Embryonic facial prominence (tissue), 1 donor: ENCODE measurements at regions not wholly inside any gene's neighbourhood (a gene's known extent, or its start where the extent isn't known, plus 50 kb on each side); places are given as distances from the start of the nearest gene placed in this dataset.
"Not testable (repeated sequence)": the region's sequence is repeated elsewhere in the genome, so short reads cannot be mapped to it uniquely, and the experiment has no call there.

Experiments used
- DNase-seq: peaks from one replicate; pipeline ENCODE4 v3.0.0-alpha.2; 2016; ENCODE audit errors: extremely low spot score

DNA sequence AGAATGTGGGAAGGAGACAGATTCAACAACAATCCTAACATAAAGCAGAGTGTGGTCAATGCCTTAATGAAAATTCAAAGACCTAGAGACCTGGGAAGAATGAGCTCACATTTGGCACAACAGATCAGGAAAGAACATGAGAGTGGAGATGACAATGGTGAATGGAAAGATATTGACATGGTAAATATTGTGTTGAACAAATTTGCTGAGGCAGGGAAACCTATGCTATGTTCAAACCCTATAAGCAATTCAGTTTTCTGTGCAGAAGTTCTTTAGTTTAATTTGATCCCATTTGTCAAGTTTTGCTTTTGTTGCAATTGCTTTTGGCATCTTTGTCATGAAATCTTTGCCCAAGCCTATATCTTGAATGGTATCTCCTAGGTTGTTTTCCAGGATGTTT, 199.4 kb upstream of the LRRTM4 start:
- no peak for DNase-seq

DNA sequence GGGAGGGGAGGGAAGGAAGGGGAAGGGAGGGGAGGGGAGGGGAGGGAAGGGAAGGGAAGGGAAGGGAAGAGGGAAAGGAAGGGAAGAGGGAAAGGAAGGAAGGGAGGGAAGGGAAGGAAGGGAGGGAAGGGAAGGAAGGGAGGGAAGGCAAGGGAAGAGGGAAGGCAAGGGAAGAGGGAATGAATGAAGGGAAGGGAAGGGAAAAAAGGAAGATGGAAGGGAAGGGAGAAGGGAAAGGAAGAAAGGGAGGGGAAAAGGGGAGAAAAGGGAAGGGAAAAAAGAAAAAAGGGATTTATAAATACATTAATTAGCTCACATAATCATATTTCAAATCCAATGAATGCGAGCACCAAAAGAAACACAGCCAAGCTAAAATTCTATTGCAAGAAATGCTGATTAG, 202.9 kb upstream of the LRRTM4 start:
- DNase-seq: no peak

DNA sequence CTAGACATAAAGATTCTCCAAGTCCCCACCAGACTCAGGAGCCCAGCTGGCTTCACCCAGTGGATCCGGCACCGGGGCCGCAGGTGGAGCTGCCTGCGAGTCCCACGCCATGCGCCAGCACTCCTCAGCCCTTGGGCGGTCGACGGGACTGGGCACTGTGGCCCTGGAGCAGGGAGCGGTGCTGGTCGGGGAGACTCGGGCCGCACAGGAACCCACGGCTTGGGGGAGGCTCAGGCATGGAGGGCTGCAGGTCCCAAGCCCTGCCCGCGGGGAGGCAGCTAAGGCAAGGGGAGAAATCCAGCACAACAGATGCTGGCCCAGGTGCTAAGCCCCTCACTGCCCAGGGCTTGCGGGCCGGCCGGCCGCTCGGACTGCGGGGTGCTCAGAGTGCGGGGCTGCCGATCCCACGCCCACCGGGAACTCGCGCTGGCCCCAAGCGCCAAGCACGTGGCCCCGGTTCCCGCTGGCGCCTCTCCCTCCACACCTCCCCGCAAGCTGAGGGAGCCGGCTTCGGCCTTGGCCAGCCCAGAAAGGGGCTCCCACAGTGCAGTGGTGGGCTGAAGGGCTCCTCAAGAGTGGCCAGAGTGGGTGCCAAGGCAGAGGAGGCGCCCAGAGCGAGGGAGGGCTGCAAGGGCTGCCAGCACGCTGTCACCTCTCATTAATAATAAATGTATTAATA, 212.6 kb upstream of the LRRTM4 start:
- not testable (repeated sequence) for DNase-seq

DNA sequence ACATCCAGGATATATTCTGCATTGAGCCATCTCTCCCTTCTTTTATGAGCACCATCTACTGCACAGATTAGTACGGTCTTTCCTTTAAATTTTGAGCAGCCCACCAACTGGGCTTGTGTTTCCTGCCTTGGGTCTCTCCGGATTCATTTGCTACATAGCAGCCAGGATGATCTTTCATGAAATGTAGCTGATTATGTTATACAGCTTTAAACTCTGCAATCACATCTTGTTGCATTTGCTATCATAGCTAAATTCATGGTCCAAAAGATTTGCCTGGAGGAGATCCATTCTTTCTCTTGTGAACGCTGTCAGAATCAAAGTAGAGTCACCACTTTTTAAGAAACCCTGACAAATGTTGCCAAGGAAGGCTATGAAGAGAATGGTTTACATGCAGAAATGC, 215.1 kb upstream of the LRRTM4 start:
- no peak for DNase-seq

DNA sequence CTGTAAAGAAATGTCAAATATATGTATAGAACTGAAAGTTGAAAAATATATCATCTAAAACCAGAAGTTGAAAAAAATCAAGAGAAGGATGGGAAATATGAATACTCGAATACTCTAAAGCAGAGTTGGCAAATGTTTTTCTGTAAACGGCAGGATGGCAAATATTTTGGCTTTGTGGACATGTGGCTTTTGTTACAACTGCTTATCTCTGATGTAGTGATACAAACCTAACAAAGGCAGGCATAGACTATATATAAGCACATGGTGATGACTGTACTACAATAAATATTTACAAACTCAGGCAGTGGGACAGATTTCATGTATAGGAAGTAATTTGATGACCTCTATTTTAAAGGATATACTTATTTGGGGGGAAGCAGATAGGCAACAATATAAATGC, 224.6 kb upstream of the LRRTM4 start:
- DNase-seq: no peak

DNA sequence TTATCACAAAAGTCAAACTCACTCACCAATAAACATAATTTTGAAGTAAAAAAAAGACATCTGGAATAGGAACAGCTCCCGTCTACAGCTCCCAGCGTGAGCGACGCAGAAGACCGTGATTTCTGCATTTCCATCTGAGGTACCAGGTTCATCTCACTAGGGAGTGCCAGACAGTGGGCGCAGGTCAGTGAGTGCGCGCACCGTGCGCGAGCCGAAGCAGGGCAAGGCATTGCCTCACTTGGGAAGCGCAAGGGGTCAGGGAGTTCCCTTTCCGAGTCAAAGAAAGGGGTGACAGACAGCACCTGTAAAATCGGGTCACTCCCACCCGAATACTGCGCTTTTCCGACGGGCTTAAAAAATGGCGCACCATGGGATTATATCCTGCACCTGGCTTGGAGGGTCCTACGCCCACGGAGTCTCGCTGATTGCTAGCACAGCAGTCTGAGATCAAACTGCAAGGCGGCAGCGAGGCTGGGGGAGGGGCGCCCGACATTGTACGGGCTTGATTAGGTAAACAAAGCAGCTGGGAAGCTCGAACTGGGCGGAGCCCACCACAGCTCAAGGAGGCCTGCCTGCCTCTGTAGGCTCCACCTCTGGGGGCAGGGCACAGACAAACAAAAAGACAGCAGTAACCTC, 231.7 kb upstream of the LRRTM4 start:
- not testable (repeated sequence) for DNase-seq

DNA sequence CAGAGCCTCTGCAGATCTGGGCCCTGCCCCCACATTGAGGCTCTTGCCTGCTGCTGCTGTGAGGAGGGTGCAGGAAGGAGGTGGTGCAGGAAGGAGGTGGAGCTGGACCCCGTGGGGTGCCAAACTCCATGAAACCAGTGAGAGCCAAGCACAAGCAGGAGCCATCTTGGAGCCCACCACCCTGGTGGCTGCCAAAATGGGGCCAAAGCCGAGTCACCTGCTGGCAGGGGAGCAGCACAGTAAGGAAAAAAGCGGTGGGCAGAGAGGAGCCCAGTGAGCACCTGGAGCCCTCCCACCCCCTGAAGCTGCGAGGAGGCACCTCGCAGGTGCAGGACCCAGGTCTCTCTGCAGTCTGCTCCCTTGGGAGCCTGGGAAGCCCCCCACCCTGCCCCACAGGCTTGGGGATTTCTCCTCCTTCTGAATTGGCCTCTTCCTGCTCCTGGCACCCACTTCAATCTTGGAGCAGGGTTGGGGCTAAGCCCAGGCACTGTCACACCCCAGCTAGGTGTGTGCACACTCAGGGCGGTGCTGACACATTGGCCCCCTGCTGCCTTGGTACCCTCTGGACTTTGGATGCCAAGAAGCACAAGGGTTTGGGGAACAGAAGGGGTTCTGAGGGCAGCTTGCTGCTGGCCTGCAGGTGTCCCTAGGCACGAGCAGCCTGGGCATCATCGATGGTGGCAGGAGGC, 245.4 kb upstream of the LRRTM4 start:
- DNase-seq: no peak

DNA sequence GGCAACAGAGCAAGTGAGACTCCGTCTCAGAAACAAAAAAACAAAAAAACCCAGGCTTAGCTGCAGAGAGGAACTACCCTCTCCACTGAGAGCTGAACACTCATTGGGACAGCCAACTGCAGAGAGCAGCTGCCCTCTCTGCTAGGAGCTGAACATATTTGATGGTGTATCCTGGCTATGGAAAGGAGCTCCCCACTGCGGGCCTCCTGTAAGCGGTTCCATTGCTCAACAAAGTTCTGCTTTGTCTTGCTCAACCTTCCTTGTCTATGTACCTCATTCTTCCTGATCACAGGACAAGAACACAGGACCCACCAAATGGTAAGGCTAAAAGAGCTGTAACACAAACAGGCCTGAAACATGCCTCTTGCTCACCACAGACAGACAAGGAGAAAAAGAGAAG, 246.3 kb upstream of the LRRTM4 start:
- DNase-seq: no peak

DNA sequence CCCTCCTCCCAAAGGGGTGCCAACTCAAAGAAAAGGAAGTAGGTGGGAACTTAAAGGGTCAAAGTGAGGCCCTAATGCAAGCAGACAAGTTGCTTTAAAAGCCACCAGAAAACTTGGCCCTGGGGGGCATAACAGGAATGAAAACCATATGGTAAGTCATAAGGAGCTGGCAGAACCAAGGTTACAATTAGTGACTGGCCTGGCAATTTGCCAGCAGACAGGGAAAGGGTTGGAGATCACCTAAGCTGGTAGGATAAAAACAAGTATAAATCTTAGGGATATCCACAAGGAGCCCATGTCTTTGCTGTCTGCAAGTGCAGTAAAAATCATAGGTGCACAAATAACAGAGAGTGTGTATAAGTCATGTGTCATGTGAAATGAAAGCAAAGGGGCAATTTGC, 256.7 kb upstream of the LRRTM4 start:
- DNase-seq: no peak

DNA sequence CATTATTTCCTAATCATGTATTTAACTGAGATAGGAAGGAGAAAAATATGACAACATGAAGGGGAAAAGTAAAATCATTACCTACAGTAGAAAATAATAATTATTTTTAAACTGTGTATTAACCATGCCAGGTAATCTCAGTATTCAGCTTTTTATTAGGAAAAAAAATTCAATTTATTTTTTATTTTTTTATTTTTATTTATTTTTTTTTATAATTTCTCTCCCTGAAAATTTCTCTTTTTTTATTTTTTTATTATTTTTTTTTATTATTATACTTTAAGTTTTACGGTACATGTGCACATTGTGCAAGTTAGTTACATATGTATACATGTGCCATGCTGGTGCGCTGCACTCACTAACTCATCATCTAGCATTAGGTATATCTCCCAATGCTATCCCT, 271.3 kb upstream of the LRRTM4 start:
- DNase-seq: not testable (repeated sequence)

DNA sequence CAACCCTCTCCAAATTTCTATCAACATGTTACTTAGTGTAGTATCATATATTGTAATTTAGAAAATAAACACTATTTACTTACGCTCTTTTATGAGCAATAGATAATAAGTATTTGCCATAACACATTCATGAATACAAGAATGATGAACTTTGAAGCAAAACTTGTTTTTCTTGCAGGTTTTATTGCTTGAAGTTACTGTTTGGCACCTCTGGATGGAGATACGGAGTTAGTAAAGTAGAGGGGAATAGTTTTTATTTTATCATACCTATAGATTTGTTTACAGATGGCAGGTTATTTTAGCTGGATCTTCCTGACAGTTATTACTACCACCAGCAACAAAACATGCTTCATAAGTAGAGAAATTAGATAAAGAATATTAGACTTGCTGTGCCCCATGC, 274.2 kb upstream of the LRRTM4 start:
- DNase-seq: no peak

DNA sequence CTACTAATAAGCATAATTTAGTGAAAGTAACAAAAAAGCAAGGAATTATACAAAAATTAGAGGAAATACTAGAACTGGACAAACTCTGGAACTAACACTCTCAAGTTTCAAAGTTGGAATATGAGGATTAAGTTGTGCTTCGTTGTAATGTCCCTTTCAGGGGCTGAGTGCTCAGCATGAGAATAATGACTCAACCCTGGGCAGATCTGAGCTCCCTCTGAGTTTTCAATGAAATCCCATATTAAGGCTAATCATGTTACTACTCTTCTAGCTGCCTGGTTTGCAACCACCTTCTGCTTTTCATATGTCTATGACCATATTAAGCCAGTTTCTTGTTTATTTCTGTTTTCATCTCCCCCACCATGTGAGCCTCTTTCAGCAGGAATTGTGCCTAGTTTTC, 274.9 kb upstream of the LRRTM4 start:
- DNase-seq: no peak

DNA sequence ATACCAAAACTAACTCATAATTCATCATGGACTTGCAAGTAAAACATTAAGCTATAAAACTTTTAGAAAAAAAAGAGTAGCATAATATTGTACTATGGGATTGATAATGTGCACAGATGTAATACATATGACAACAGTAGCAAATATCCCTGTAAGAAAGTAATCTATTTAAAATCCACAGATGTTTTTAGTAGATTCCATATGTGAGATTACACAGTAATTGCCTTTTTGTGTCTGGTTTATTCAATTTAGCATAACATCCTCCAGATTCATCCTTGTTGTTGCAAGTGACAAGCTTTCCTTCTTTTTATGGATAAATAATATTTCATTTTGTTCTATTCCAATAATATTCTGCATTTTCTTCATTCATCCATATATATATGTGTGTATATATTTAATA, 278.2 kb upstream of the LRRTM4 start:
- DNase-seq: no peak

DNA sequence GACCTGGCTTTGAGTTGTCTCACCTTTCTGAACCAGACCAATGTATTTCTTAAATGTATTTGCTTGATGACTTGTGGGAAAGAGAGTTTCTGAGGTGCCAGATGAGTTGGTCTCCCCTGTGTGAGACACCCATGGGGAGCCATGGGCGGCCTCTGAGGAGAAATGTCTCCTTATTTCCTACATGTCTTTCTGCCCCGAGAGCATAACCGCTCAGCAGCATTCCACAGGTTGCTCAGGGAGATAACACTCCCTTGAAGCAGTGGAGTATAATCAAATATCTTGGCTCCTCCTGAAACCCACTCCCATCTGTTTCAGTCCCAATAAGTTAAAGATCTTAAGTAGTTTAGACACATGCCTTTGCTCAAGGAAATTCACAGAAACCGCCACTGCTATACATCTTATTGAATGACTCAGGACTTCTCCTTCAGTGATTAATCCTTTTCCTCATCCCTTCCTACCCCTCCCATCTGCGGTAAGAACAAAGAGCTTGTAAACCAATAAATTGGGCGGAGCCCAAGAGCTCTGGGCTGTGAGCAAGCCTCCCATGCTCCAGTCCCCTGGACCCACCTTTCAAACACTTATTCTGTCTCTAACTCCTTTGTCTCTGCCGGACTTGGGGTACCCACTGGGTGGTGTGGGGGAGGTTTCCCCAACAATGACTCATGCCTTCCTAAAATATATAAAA, 285.5 kb upstream of the LRRTM4 start:
- DNase-seq: no peak

DNA sequence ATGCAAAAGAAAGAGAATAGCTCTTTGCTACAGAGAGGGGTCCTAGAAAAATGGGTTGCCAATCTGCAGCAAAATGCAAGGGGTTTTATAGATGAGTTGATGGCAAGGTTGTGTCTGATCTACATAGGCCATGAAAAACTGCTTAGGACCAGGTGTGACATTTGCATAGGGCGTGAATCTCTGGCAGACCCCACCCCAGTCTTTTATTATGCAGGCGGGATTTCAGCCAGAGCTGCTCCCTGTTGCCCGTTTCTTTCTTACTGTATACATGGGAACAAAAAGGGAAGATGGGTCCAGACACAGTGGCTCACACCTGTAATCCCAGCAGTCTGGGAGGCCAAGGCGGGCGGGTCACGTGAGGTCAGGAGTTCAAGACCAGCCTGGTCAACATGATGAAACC, 286.4 kb upstream of the LRRTM4 start:
- no peak for DNase-seq

DNA sequence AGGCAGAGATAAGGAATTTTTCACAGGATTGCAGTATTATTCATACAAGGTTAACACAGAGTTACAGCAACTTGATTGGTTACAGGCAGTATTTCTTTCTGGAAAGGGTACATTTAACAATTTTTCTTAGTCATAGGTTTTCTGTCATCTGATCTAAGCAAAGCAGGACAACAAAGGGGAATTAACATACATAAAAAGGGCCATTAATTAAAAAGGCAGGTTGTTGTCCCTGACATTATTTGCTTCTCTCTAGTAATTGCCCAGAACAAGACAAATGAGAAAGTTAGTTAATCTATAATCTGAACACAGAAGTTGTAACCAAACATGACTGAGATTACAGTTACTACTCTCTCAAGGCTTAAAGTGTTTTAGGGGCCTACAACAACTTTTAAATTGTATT, 291.4 kb upstream of the LRRTM4 start:
- no peak for DNase-seq

DNA sequence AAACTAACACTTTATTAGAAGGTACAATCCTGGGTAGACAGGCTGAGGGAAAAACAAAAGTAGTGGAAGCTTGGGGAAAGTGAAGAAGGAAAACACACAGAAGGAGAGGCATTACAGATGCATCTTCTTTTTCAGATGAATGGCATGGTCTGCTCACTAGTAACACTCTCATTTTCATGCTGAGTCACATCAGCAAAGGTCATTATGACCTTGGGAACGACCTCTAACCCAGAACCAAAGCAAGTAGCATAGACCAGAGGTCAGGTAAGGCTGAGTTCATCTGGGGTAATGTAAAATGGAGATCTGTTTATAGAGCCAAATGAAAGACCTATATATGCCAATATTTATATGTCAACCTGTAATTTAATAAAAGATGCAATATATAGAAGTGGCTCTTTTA, 294.4 kb upstream of the LRRTM4 start:
- DNase-seq: no peak

DNA sequence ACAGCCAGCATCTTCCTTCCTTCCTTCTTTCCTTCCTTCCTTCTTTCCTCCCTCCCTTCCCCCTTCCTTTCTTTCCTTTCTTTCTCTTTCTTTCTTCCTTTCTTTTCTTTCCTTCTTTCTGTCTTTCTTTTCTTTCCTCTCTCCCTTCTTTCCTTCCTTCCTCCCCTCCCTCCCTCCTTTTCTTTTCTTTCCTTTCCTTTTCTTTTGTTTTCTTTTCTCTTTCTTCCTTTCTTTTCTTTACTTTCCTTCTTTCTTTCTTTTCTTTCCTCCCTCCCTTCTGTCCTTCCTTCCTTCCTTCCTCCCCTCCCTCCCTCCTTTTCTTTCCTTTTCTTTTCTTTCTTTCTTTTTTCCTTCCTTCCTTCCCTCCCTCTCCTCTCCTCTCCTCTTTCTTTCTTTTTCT, 296.0 kb upstream of the LRRTM4 start:
- DNase-seq: no peak

DNA sequence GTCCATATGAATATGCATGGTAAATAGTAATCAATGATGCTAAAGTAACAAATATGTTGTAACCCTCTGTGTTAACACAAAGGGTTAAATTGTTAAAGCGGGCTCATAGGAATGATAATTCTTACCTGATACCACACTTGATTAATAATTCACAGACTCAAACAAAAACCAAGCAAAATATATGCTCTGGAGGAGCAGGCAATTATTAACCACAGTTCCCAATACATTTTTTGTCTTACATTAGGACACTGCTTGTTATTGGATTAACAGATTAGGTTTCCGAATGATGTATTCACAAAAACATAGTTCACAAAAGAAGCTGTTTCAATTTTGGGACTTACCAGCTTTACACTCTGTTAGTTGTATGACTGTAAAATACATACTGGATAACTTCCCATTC, 300.9 kb upstream of the LRRTM4 start:
- DNase-seq: no peak

DNA sequence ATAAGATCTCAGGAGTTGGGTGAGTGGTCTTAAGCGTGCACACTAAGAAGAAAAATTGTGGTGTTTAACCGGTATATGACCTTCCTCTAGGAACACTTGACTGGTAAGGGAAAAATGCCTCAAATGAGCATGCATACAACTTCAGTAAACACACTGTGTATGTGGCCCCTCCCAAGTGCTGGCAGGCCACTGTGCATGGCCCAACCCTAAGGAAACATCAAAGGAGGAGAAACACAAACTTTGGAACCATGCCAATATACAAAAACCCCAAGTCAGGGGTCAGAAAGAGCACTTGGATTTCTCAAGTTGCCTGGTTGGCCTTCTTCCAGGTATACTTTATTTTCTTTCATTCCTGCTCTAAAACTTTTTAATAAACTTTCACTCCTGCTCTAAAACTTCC, 308.9 kb upstream of the LRRTM4 start:
- no peak for DNase-seq

DNA sequence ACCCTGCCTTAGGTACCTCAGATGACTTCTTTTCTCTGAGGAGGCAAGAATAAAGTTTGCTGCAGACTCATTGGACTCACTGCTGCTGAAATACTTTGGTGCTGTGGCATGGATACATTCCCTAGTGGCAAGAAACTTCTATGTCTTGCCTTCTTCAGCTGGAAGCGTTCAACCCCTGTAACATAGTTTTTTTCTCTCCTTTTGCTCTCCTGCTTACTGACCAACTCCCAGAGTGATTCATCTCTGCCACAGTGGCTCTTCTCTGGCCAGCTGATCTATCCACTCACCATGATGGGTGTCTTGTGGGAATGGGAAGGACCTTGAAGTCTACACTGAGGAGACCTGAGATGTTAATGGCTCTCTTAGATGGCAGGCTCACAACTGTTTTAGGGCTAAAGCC, 309.3 kb upstream of the LRRTM4 start:
- DNase-seq: no peak

DNA sequence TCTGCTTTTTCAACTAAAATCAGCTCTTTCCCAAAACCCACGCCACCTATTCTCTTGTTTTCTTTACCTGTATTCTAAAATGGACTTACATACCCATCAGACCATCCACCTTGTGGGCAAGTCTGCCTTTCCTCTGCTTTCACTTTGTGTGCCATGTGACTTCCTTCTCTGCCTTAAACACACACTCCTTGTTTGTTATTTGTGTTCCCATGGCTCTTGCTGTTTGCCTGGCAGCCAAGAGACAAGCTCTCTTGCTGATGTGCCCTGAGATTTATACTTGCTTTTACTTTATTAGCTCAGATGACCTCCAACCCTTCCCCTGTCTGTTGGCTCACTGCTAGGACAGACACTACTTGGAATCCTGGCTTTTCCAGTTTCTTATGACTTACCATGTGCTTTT, 309.7 kb upstream of the LRRTM4 start:
- DNase-seq: no peak
